ENCODE measurements at regions not wholly inside any gene's neighbourhood (a gene's known extent, or its start where the extent isn't known, plus 50 kb on each side); places are given as distances from the start of the nearest gene placed in this dataset.

- Histone ChIP-seq H3K4me1 (no peaks in the 10 kb centered on the region), H3K27ac (no peak overlapping the region), H3K9me3 (no peaks in the 10 kb centered on the region), H3K27me3 (no peaks in the 10 kb centered on the region), H3K4me3 (no peak overlapping the region), H3K36me3 (no peaks in the 10 kb centered on the region)
- no peak for TF ChIP-seq EP300 (IDR thresholded peaks at IDR 0.05)
- no peak for TF ChIP-seq POLR2AphosphoS5 (IDR thresholded peaks at IDR 0.05)
- TF ChIP-seq CTCF (IDR thresholded peaks at IDR 0.05), result no peak
- no peak for TF ChIP-seq POLR2A (IDR thresholded peaks at IDR 0.05)
- 94 to 98% (median 96%) methylated on average over 2 of the region's 2 CpGs for WGBS, 5 donors
- no peak for DNase-seq
- intact Hi-C loops (cut with DNase I; ENCODE audit: low total_unique reads), result no loop called here
Observed at GRCh38 chr5:116724971-116725370, 150.3 kb upstream of the SEMA6A start.

- Histone ChIP-seq H3K4me3 (no peak overlapping the region), H3K36me3 (no peaks in the 10 kb centered on the region)
Observed at GRCh38 chr5:116722651-116723050, 148.0 kb upstream of the SEMA6A start.

GRCh38 chr5:116719106-116719505 is 144.5 kb upstream of the SEMA6A start:
- Histone ChIP-seq H3K27ac (no peak overlapping the region), H3K9me3 (no peaks in the 10 kb centered on the region), H3K27me3 (no peaks in the 10 kb centered on the region), H3K36me3 (no peaks in the 10 kb centered on the region), H3K4me3 (no peak overlapping the region), H3K4me1 (no peaks in the 10 kb centered on the region)
- WGBS, 5 donors, result 49 to 63% (median 54%) methylated on average over 2 of the region's 2 CpGs
- DNase-seq, result no peak
- intact Hi-C loops (cut with DNase I; ENCODE audit: low total_unique reads), result no loop called here
- no peak for TF ChIP-seq POLR2AphosphoS5 (IDR thresholded peaks at IDR 0.05)
- TF ChIP-seq POLR2A (IDR thresholded peaks at IDR 0.05), result no peak
- no peak for TF ChIP-seq EP300 (IDR thresholded peaks at IDR 0.05)
- no peak for TF ChIP-seq CTCF (IDR thresholded peaks at IDR 0.05)

More at GRCh38 chr5:116722651-116723050, 148.0 kb upstream of the SEMA6A start:
- Histone ChIP-seq H3K4me1 (no peaks in the 10 kb centered on the region), H3K27me3 (no peaks in the 10 kb centered on the region), H3K27ac (no peak overlapping the region), H3K9me3 (no peaks in the 10 kb centered on the region)
- WGBS, 5 donors, result 88 to 94% (median 92%) methylated on average over 5 of the region's 5 CpGs
- intact Hi-C loops (cut with DNase I; ENCODE audit: low total_unique reads), result no loop called here
- no peak for DNase-seq
- TF ChIP-seq POLR2A (IDR thresholded peaks at IDR 0.05) (no peak), POLR2AphosphoS5 (IDR thresholded peaks at IDR 0.05) (no peak), EP300 (IDR thresholded peaks at IDR 0.05) (no peak), CTCF (IDR thresholded peaks at IDR 0.05) (no peak)

GRCh38 chr5:116718317-116718716 is 143.7 kb upstream of the SEMA6A start:
- Histone ChIP-seq H3K4me1 (no peaks in the 10 kb centered on the region), H3K9me3 (no peaks in the 10 kb centered on the region), H3K27ac (no peak overlapping the region), H3K36me3 (no peaks in the 10 kb centered on the region), H3K4me3 (no peak overlapping the region), H3K27me3 (no peaks in the 10 kb centered on the region)
- intact Hi-C loops (cut with DNase I; ENCODE audit: low total_unique reads), result no loop called here
- TF ChIP-seq POLR2A (IDR thresholded peaks at IDR 0.05) (no peak), EP300 (IDR thresholded peaks at IDR 0.05) (no peak), POLR2AphosphoS5 (IDR thresholded peaks at IDR 0.05) (no peak), CTCF (IDR thresholded peaks at IDR 0.05) (no peak)
- DNase-seq, result no peak
